Stomach (tissue), 8 donors: ENCODE measurements at regions not wholly inside any gene's neighbourhood (a gene's known extent, or its start where the extent isn't known, plus 50 kb on each side); places are given as distances from the start of the nearest gene placed in this dataset.

Experiments used
- DNase-seq, 2 donors: peaks; one replicate each; pipeline versions ENCODE4 v3.0.0 to v3.0.0-alpha.2; 2013 to 2019
- H3K27ac ChIP-seq, 5 donors: fragments of 200-600 bp in 4 of 5; sonication (generic) in 4 of 5; one replicate each; pipeline ENCODE4 v1.5.1; 2013 to 2019; ENCODE audit warnings: mild to moderate bottlenecking in 1 of 5, moderate library complexity in 1 of 5
- H3K27me3 ChIP-seq, 3 donors: fragments of 200-600 bp; sonication (generic); one replicate each; pipeline ENCODE4 v1.5.1; 2017 to 2019; ENCODE audit warnings: mixed run types in 1 of 3
- H3K36me3 ChIP-seq, 4 donors: fragments of 200-600 bp; sonication (generic); 1 replicate in 3 of 4; 2 replicates in 1 of 4; pipeline ENCODE4 v1.5.1; 2016 to 2019
- H3K4me1 ChIP-seq, 4 donors: fragments of 200-600 bp; sonication (generic); one replicate each; pipeline ENCODE4 v1.5.1; 2016 to 2019
- H3K4me3 ChIP-seq, 4 donors: fragments of 200-600 bp; sonication (generic) in 3 of 4; one replicate each; pipeline ENCODE4 v1.5.1; 2016 to 2019; ENCODE audit warnings: mild to moderate bottlenecking in 1 of 4
- H3K9me3 ChIP-seq, 4 donors: fragments of 200-600 bp; sonication (generic); one replicate each; pipeline ENCODE4 v1.5.1; 2016 to 2019
- EP300 ChIP-seq: sonication (generic); formaldehyde crosslinking; IDR thresholded peaks from one replicate; pipeline ENCODE4 v1.6.1; 2017; ENCODE audit warnings: antibody characterized with exemption
- POLR2A ChIP-seq, 4 donors: fragments of 450-650 bp; IDR thresholded peaks; one replicate each; pipeline ENCODE4 v1.6.1; 2016; ENCODE audit warnings: antibody characterized with exemption in 4 of 4, control low read depth in 2 of 4, mild to moderate bottlenecking in 1 of 4, moderate library complexity in 1 of 4
- POLR2AphosphoS5 ChIP-seq, 3 donors: sonication (generic); formaldehyde crosslinking; IDR thresholded peaks; one replicate each; pipeline ENCODE4 v1.6.1; 2016; ENCODE audit warnings: antibody characterized with exemption in 3 of 3
- WGBS, 5 donors: extraction: QIAGEN DNeasy Blood & Tissue Kit in 3 of 5; methylation state at CpG; one replicate each; pipeline versions ENCODE4 v1.1.5 to v1.1.7; 2013 to 2018; 5-methylcytosine and 5-hydroxymethylcytosine counted together
- intact Hi-C: fragments of 100-400 bp; cut with DNase I; formaldehyde crosslinking; loops from one replicate; pipeline ENCODE4 v1.15.1; 2023; ENCODE audit warnings: low total_unique reads
- TF ChIP-seq, protein P1 (sequence below), 7 experiments: fragments of 450-650 bp in 4 of 7; fragments of 200-600 bp in 3 of 7; sonication (generic) in 3 of 7; IDR thresholded peaks; one replicate each; pipeline ENCODE4 v1.5.1; 2016 to 2019; ENCODE audit warnings: antibody characterized with exemption in 7 of 7, control low read depth in 2 of 7, mild to moderate bottlenecking in 1 of 7
- donor health status: healthy with polysubstance abuse.
- donor health status: Bipolar disorder and iron deficiency.
- donor health status: healthy.

- no peaks in the 10 kb centered on the region for H3K36me3 ChIP-seq
- H3K9me3 ChIP-seq = peaks cover 0 to 4% (median 0%) of the 10 kb centered on the region in 4 donors
- DNase-seq = no peak
- whole genome bisulfite sequencing, 5 donors = 92 to 100% (median 94%) methylated on average over 1 of the region's 1 CpG
- no peaks in the 10 kb centered on the region for H3K27me3 ChIP-seq
- no peaks in the 10 kb centered on the region for H3K4me1 ChIP-seq
- intact Hi-C loops = no loop called here
- TF ChIP-seq, protein P1, sequence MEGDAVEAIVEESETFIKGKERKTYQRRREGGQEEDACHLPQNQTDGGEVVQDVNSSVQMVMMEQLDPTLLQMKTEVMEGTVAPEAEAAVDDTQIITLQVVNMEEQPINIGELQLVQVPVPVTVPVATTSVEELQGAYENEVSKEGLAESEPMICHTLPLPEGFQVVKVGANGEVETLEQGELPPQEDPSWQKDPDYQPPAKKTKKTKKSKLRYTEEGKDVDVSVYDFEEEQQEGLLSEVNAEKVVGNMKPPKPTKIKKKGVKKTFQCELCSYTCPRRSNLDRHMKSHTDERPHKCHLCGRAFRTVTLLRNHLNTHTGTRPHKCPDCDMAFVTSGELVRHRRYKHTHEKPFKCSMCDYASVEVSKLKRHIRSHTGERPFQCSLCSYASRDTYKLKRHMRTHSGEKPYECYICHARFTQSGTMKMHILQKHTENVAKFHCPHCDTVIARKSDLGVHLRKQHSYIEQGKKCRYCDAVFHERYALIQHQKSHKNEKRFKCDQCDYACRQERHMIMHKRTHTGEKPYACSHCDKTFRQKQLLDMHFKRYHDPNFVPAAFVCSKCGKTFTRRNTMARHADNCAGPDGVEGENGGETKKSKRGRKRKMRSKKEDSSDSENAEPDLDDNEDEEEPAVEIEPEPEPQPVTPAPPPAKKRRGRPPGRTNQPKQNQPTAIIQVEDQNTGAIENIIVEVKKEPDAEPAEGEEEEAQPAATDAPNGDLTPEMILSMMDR (IDR thresholded peaks at IDR 0.05) = no peak
- no peak for TF ChIP-seq POLR2A (IDR thresholded peaks at IDR 0.05)
- no peak for TF ChIP-seq POLR2AphosphoS5 (IDR thresholded peaks at IDR 0.05)
- no peak for TF ChIP-seq EP300
- no peak overlapping the region for H3K27ac ChIP-seq
- H3K4me3 ChIP-seq = no peak overlapping the region
Observed at GRCh38 chr11:29847219-29847618, 169.6 kb downstream of the KCNA4 start.

DNA sequence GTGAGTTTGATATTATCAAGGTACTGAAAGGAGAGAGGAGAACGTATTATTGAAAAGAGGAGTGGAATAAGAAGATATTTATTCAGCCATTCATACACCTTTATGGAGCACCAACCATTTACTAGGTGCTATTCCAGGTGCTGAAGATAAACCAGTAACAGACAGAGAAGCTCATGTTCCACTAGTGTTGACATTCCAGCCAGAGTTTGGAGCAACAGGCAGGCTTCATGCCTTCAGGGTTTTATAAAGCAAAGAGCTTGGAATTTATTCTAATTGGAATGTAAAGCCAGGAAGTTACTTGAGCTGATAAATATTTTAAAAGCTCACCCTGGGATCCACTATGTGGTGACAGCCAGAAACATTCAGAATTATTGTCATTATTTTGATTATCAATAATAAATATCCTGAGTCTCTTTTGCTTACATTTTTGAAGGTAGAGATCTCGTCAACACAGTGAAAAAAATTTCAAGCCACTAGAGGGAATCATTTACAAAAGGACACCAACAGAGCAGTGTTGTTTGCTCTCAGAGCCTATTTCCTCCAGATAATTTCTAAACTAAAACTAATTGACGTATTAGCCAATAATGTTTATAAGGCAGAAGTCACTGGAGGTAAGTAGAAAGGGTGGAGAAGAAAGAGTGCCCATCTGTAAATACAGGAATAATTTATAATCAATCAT lies 172.0 kb downstream of the KCNA4 start:
- 28 to 39% (median 35%) methylated on average over 3 of the region's 3 CpGs for WGBS, 5 donors

DNA sequence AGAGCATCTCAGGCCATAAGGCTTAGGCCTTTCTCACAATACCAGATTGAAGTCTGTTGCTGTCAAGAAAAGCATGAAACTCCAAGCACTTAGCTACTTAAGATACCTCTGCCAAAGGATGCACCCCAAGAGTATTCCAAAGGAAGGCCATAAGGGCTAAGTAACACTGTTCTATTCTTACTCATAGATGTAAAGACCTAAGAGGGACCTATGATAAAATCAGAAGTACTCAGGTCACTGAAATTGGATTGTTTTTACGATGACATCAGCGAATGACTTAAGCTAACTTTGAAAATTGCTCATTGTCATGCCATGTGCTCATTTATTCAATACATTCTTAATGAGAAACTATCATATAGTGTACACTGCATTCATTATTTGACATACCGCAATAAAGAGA lies 172.8 kb downstream of the KCNA4 start:
- H3K36me3 ChIP-seq = no peaks in the 10 kb centered on the region
- WGBS, 5 donors = 78 to 92% (median 86%) methylated on average over 3 of the region's 3 CpGs
- no peak overlapping the region for H3K27ac ChIP-seq
- TF ChIP-seq EP300 (no peak), POLR2AphosphoS5 (IDR thresholded peaks at IDR 0.05) (no peak), POLR2A (IDR thresholded peaks at IDR 0.05) (no peak)
- TF ChIP-seq, protein P1 (IDR thresholded peaks at IDR 0.05) = no peak
- no peaks in the 10 kb centered on the region for H3K4me1 ChIP-seq
- no peak overlapping the region for H3K4me3 ChIP-seq
- intact Hi-C loops = no loop called here
- H3K27me3 ChIP-seq = no peaks in the 10 kb centered on the region
- no peak for DNase-seq
- H3K9me3 ChIP-seq = no peaks in the 10 kb centered on the region

More for the DNA sequence above, 172.0 kb downstream of the KCNA4 start:
- H3K27me3 ChIP-seq = no peaks in the 10 kb centered on the region
- H3K27ac ChIP-seq = no peak overlapping the region
- no peaks in the 10 kb centered on the region for H3K36me3 ChIP-seq
- peaks cover 0 to 4% (median 0%) of the 10 kb centered on the region in 4 donors for H3K9me3 ChIP-seq
- H3K4me3 ChIP-seq = no peak overlapping the region
- DNase-seq = no peak
- intact Hi-C loops = no loop called here
- no peak for TF ChIP-seq POLR2AphosphoS5 (IDR thresholded peaks at IDR 0.05)
- TF ChIP-seq EP300 = no peak
- no peak for TF ChIP-seq POLR2A (IDR thresholded peaks at IDR 0.05)
- TF ChIP-seq, protein P1 (IDR thresholded peaks at IDR 0.05) = no peak
- H3K4me1 ChIP-seq = no peaks in the 10 kb centered on the region

DNA sequence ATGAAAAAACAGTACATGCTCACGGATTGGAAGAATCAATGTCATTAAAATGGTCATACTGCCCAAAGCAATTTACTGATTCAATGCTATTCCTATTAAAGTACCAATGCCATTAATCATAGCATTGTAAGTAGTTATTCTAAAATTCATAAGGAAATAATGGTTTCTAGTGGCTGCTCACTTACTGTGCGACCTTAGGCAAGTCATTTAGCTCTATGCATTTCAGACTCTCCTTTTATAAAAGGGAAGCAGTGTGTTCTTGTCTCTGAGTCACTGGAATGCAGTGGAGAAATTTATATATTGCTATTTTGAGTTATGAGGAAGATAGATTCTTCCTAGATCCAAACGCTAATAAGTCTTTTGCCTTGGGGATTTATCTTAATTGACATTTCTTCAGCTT lies 174.8 kb downstream of the KCNA4 start:
- no peaks in the 10 kb centered on the region for H3K9me3 ChIP-seq
- no peak for DNase-seq
- intact Hi-C loops = no loop called here
- WGBS, 5 donors = 75 to 87% (median 83%) methylated on average over 3 of the region's 3 CpGs
- H3K27me3 ChIP-seq = no peaks in the 10 kb centered on the region
- H3K27ac ChIP-seq = no peak overlapping the region
- no peaks in the 10 kb centered on the region for H3K36me3 ChIP-seq
- no peak for TF ChIP-seq POLR2AphosphoS5 (IDR thresholded peaks at IDR 0.05)
- TF ChIP-seq, protein P1 (IDR thresholded peaks at IDR 0.05) = no peak
- TF ChIP-seq EP300 = no peak
- TF ChIP-seq POLR2A (IDR thresholded peaks at IDR 0.05) = no peak
- no peak overlapping the region for H3K4me3 ChIP-seq
- H3K4me1 ChIP-seq = no peaks in the 10 kb centered on the region
